ENCODE measurements at regions not wholly inside any gene's neighbourhood (a gene's known extent, or its start where the extent isn't known, plus 50 kb on each side); places are given as distances from the start of the nearest gene placed in this dataset.

- no peak for DNase-seq
- Mint-ChIP-seq H3K4me3 (no peak overlapping the region), H3K36me3 (no peaks in the 10 kb centered on the region), H3K27me3 (peaks cover 15 to 23% (median 16%) of the 10 kb centered on the region in 3 donors), H3K4me1 (peaks cover 0 to 9% (median 0%) of the 10 kb centered on the region in 3 donors), H3K9me3 (peaks cover 0 to 3% (median 0%) of the 10 kb centered on the region in 7 donors), H3K27ac (no peak overlapping the region)
- ATAC-seq (ENCODE audit: low read depth in 2 of 2), result no peak
Observed at GRCh38 chr2:100667801-100668200, 105.0 kb downstream of the PDCL3 start.

GRCh38 chr2:100670232-100670631, 107.4 kb downstream of the PDCL3 start:
- no peaks in the 10 kb centered on the region for H3K36me3 Mint-ChIP-seq
- ATAC-seq (ENCODE audit: low read depth in 2 of 2) (no peak), DNase-seq (no peak)
- H3K9me3 Mint-ChIP-seq, result no peaks in the 10 kb centered on the region
- H3K4me3 Mint-ChIP-seq, result no peak overlapping the region
- peaks cover 0 to 9% (median 0%) of the 10 kb centered on the region in 3 donors for H3K4me1 Mint-ChIP-seq
- H3K27ac Mint-ChIP-seq, result no peak overlapping the region
- H3K27me3 Mint-ChIP-seq, result peaks cover 11 to 15% (median 13%) of the 10 kb centered on the region in 3 donors

- H3K4me1 Mint-ChIP-seq, result peaks cover 0 to 4% (median 0%) of the 10 kb centered on the region in 3 donors
- no peaks in the 10 kb centered on the region for H3K36me3 Mint-ChIP-seq
- no peaks in the 10 kb centered on the region for H3K9me3 Mint-ChIP-seq
- H3K27ac Mint-ChIP-seq, result no peak overlapping the region
- DNase-seq (no peak), ATAC-seq (ENCODE audit: low read depth in 2 of 2) (no peak)
- no peak overlapping the region for H3K4me3 Mint-ChIP-seq
- H3K27me3 Mint-ChIP-seq, result peaks cover 6 to 16% (median 15%) of the 10 kb centered on the region in 3 donors
Observed at GRCh38 chr2:100673115-100673514, 110.3 kb downstream of the PDCL3 start.

- H3K4me3 Mint-ChIP-seq, result no peak overlapping the region
- H3K27me3 Mint-ChIP-seq, result peaks cover 5 to 21% (median 15%) of the 10 kb centered on the region in 3 donors
- no peaks in the 10 kb centered on the region for H3K36me3 Mint-ChIP-seq
- peaks cover 0 to 3% (median 0%) of the 10 kb centered on the region in 7 donors for H3K9me3 Mint-ChIP-seq
- ATAC-seq (ENCODE audit: low read depth in 2 of 2), result no peak
- no peaks in the 10 kb centered on the region for H3K4me1 Mint-ChIP-seq
- no peak for DNase-seq
- peak overlapping the region in 1 of 6 donors; percentile 63 for H3K27ac Mint-ChIP-seq
Observed at GRCh38 chr2:100673691-100674485, 111.1 kb downstream of the PDCL3 start.

GRCh38 chr2:100674666-100675065, 111.9 kb downstream of the PDCL3 start:
- Mint-ChIP-seq H3K36me3 (no peaks in the 10 kb centered on the region), H3K4me3 (no peak overlapping the region), H3K27me3 (peaks cover 5 to 24% (median 15%) of the 10 kb centered on the region in 3 donors), H3K9me3 (peaks cover 0 to 4% (median 0%) of the 10 kb centered on the region in 7 donors), H3K4me1 (no peaks in the 10 kb centered on the region), H3K27ac (no peak overlapping the region)
- DNase-seq, result no peak
- no peak for ATAC-seq (ENCODE audit: low read depth in 2 of 2)

GRCh38 chr2:100675373-100675772, 112.6 kb downstream of the PDCL3 start:
- H3K4me1 Mint-ChIP-seq, result no peaks in the 10 kb centered on the region
- no peak overlapping the region for H3K27ac Mint-ChIP-seq
- no peaks in the 10 kb centered on the region for H3K36me3 Mint-ChIP-seq
- no peak overlapping the region for H3K4me3 Mint-ChIP-seq
- peaks cover 7 to 24% (median 8%) of the 10 kb centered on the region in 3 donors for H3K27me3 Mint-ChIP-seq
- ATAC-seq (ENCODE audit: low read depth in 2 of 2) (no peak), DNase-seq (no peak)
- peaks cover 0 to 4% (median 0%) of the 10 kb centered on the region in 7 donors for H3K9me3 Mint-ChIP-seq

- ATAC-seq (ENCODE audit: low read depth in 2 of 2), result no peak
- no peak for DNase-seq
- peaks cover 0 to 4% (median 0%) of the 10 kb centered on the region in 7 donors for H3K9me3 Mint-ChIP-seq
- no peak overlapping the region for H3K4me3 Mint-ChIP-seq
- H3K36me3 Mint-ChIP-seq, result no peaks in the 10 kb centered on the region
- H3K27me3 Mint-ChIP-seq, result peaks cover 4 to 24% (median 6%) of the 10 kb centered on the region in 3 donors
- no peak overlapping the region for H3K27ac Mint-ChIP-seq
- no peaks in the 10 kb centered on the region for H3K4me1 Mint-ChIP-seq
Observed at GRCh38 chr2:100675855-100676254, 113.1 kb downstream of the PDCL3 start.

GRCh38 chr2:100676346-100676745, 113.6 kb downstream of the PDCL3 start:
- H3K27ac Mint-ChIP-seq, result no peak overlapping the region
- no peak overlapping the region for H3K4me3 Mint-ChIP-seq
- peaks cover 2 to 24% (median 6%) of the 10 kb centered on the region in 3 donors for H3K27me3 Mint-ChIP-seq
- no peaks in the 10 kb centered on the region for H3K36me3 Mint-ChIP-seq
- DNase-seq (no peak), ATAC-seq (ENCODE audit: low read depth in 2 of 2) (no peak)
- H3K4me1 Mint-ChIP-seq, result no peaks in the 10 kb centered on the region
- peaks cover 0 to 4% (median 0%) of the 10 kb centered on the region in 7 donors for H3K9me3 Mint-ChIP-seq

- H3K27ac Mint-ChIP-seq, result no peak overlapping the region
- peaks cover 0 to 4% (median 0%) of the 10 kb centered on the region in 7 donors for H3K9me3 Mint-ChIP-seq
Observed at GRCh38 chr2:100677611-100678185, 114.9 kb downstream of the PDCL3 start.

GRCh38 chr2:100679211-100679610, 116.4 kb downstream of the PDCL3 start:
- Mint-ChIP-seq H3K36me3 (peaks cover 6 to 7% of the 10 kb centered on the region in 2 donors), H3K27ac (no peak overlapping the region), H3K4me1 (no peaks in the 10 kb centered on the region), H3K9me3 (peaks cover 4 to 18% (median 9%) of the 10 kb centered on the region in 7 donors), H3K4me3 (no peak overlapping the region), H3K27me3 (peaks cover 0 to 31% (median 24%) of the 10 kb centered on the region in 3 donors)
- ATAC-seq (ENCODE audit: low read depth in 2 of 2) (no peak), DNase-seq (no peak)

More at GRCh38 chr2:100677611-100678185, 114.9 kb downstream of the PDCL3 start:
- H3K4me1 Mint-ChIP-seq, result no peaks in the 10 kb centered on the region
- H3K36me3 Mint-ChIP-seq, result peaks cover 0 to under 1% of the 10 kb centered on the region in 2 donors
- H3K4me3 Mint-ChIP-seq, result no peak overlapping the region
- H3K27me3 Mint-ChIP-seq, result peaks cover 0 to 25% (median 18%) of the 10 kb centered on the region in 3 donors
- ATAC-seq (ENCODE audit: low read depth in 2 of 2), result no peak
- no peak for DNase-seq

GRCh38 chr2:100682536-100682935, 119.7 kb downstream of the PDCL3 start:
- peaks cover 6 to 7% of the 10 kb centered on the region in 2 donors for H3K36me3 Mint-ChIP-seq
- H3K4me3 Mint-ChIP-seq, result no peak overlapping the region
- no peak for DNase-seq
- no peak for ATAC-seq (ENCODE audit: low read depth in 2 of 2)
- H3K27me3 Mint-ChIP-seq, result peaks cover 6 to 30% (median 24%) of the 10 kb centered on the region in 3 donors
- H3K9me3 Mint-ChIP-seq, result peaks cover 6 to 38% (median 12%) of the 10 kb centered on the region in 7 donors
- no peaks in the 10 kb centered on the region for H3K4me1 Mint-ChIP-seq
- no peak overlapping the region for H3K27ac Mint-ChIP-seq

- H3K27me3 Mint-ChIP-seq, result peaks cover 6 to 30% (median 24%) of the 10 kb centered on the region in 3 donors
- no peaks in the 10 kb centered on the region for H3K4me1 Mint-ChIP-seq
- H3K36me3 Mint-ChIP-seq, result peaks cover 6 to 7% of the 10 kb centered on the region in 2 donors
- DNase-seq (no peak), ATAC-seq (ENCODE audit: low read depth in 2 of 2) (no peak)
- peaks cover 6 to 40% (median 12%) of the 10 kb centered on the region in 7 donors for H3K9me3 Mint-ChIP-seq
- H3K4me3 Mint-ChIP-seq, result no peak overlapping the region
- no peak overlapping the region for H3K27ac Mint-ChIP-seq
Observed at GRCh38 chr2:100683231-100683630, 120.4 kb downstream of the PDCL3 start.

- Mint-ChIP-seq H3K27ac (no peak overlapping the region), H3K27me3 (peaks cover 21 to 44% (median 36%) of the 10 kb centered on the region in 3 donors), H3K9me3 (peaks cover 8 to 30% (median 17%) of the 10 kb centered on the region in 7 donors), H3K36me3 (peaks cover 10 to 13% of the 10 kb centered on the region in 2 donors), H3K4me3 (no peak overlapping the region), H3K4me1 (no peaks in the 10 kb centered on the region)
- ATAC-seq (ENCODE audit: low read depth in 2 of 2) (no peak), DNase-seq (no peak)
Observed at GRCh38 chr2:100691846-100692245, 128.1 kb upstream of the NPAS2 start.

GRCh38 chr2:100692381-100692780, 127.6 kb upstream of the NPAS2 start:
- H3K9me3 Mint-ChIP-seq, result peaks cover 10 to 32% (median 22%) of the 10 kb centered on the region in 7 donors
- no peak overlapping the region for H3K27ac Mint-ChIP-seq
- H3K4me1 Mint-ChIP-seq, result no peaks in the 10 kb centered on the region
- H3K27me3 Mint-ChIP-seq, result peaks cover 21 to 44% (median 36%) of the 10 kb centered on the region in 3 donors
- peaks cover 11 to 19% of the 10 kb centered on the region in 2 donors for H3K36me3 Mint-ChIP-seq
- no peak for ATAC-seq (ENCODE audit: low read depth in 2 of 2)
- no peak for DNase-seq
- no peak overlapping the region for H3K4me3 Mint-ChIP-seq

Data from naive B cell (primary cell).